ENCODE measurements at regions not wholly inside any gene's neighbourhood (a gene's known extent, or its start where the extent isn't known, plus 50 kb on each side); places are given as distances from the start of the nearest gene placed in this dataset.

DNA sequence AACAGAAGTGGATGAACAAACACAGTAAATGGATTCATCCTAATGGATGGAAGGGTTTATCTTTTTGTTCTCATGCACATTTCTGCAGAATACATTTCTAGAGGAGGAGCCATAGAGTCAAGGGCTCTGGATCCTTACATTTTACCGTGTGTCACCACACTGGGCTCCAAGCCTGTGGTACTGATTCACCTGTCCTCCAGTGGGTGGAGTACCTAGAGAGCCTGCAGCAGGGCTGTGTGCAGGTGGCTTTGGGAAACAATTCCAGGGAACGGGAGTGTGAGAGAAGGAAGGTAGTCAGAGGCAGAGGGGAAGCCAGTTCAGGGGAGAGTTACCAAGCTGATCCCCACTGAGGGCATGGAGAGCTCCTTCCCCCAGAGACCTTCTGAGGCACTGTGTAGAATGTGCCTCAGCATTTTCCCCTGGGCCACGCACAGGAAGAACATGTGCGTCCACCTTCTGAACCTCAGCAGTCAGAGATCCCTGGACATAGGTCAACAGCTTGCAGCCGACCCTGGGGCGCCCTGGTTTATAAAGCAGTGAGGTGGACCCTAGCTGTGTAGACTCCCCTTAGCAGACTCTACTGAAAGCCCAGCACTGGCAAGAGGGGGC is 85.3 kb upstream of the SLC22A23 start:
- TF ChIP-seq, protein P1, sequence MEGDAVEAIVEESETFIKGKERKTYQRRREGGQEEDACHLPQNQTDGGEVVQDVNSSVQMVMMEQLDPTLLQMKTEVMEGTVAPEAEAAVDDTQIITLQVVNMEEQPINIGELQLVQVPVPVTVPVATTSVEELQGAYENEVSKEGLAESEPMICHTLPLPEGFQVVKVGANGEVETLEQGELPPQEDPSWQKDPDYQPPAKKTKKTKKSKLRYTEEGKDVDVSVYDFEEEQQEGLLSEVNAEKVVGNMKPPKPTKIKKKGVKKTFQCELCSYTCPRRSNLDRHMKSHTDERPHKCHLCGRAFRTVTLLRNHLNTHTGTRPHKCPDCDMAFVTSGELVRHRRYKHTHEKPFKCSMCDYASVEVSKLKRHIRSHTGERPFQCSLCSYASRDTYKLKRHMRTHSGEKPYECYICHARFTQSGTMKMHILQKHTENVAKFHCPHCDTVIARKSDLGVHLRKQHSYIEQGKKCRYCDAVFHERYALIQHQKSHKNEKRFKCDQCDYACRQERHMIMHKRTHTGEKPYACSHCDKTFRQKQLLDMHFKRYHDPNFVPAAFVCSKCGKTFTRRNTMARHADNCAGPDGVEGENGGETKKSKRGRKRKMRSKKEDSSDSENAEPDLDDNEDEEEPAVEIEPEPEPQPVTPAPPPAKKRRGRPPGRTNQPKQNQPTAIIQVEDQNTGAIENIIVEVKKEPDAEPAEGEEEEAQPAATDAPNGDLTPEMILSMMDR (IDR thresholded peaks at IDR 0.05) = no peak
- TF ChIP-seq POLR2AphosphoS5 (IDR thresholded peaks at IDR 0.05) (no peak), POLR2A (IDR thresholded peaks at IDR 0.05) (no peak)

Data from upper lobe of left lung (tissue), 4 donors.